22Rv1 (cell line): ENCODE measurements at regions not wholly inside any gene's neighbourhood (a gene's known extent, or its start where the extent isn't known, plus 50 kb on each side); places are given as distances from the start of the nearest gene placed in this dataset.

ENCODE experiments used
- ZFX ChIP-seq: fragments of 450-650 bp; IDR thresholded peaks from 2 replicates; pipeline ENCODE4 v1.6.1; 2017; ENCODE audit warnings: antibody characterized with exemption, borderline replicate concordance
- TF ChIP-seq, protein P1 (sequence below): fragments of 450-650 bp; IDR thresholded peaks from 2 replicates; pipeline ENCODE4 v1.5.1; 2017; ENCODE audit warnings: mild to moderate bottlenecking

DNA sequence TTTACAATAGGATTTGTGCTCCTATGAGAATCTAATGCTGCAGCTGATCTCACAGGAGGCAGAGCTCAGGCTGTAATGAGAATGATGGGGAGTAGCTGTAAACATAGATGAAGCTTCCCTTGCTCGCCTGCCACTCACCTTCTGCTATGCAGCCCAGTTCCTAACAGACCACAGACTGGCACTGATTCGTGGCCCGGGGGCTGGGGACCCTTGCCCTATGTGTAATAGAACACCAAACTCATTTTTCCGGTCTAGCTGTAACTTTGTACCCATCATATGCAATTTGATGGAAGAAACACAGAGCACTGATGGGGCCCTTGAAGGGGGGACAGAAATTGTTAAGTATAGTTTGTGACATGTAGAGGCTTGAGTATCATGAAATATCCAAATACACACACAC is 79.6 kb upstream of the OR5AK2 start:
- TF ChIP-seq, protein P1, sequence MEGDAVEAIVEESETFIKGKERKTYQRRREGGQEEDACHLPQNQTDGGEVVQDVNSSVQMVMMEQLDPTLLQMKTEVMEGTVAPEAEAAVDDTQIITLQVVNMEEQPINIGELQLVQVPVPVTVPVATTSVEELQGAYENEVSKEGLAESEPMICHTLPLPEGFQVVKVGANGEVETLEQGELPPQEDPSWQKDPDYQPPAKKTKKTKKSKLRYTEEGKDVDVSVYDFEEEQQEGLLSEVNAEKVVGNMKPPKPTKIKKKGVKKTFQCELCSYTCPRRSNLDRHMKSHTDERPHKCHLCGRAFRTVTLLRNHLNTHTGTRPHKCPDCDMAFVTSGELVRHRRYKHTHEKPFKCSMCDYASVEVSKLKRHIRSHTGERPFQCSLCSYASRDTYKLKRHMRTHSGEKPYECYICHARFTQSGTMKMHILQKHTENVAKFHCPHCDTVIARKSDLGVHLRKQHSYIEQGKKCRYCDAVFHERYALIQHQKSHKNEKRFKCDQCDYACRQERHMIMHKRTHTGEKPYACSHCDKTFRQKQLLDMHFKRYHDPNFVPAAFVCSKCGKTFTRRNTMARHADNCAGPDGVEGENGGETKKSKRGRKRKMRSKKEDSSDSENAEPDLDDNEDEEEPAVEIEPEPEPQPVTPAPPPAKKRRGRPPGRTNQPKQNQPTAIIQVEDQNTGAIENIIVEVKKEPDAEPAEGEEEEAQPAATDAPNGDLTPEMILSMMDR, result no peak
- TF ChIP-seq ZFX, result no peak
